ENCODE measurements at regions not wholly inside any gene's neighbourhood (a gene's known extent, or its start where the extent isn't known, plus 50 kb on each side); places are given as distances from the start of the nearest gene placed in this dataset.

DNA sequence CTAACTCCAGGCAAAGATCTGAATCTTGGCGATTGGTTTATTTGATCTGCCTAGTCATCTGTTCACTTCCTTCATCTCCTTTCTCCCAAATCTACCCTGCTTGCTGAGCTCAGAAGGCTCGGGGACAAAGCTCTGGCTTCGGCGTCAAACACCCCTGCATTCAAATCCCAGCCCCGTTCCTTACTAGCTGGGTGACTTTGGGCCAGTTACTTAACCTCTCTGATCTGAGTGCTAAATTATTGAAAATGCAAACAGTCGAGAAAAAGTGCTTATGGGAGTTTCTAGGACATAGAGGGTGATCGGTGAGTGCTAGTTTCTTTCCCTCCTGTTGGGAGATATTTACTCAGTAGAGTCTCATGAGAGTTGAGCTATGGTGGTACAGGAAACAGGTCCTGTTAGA, 121.2 kb upstream of the RFLNA start:
- TF ChIP-seq EZH2 (IDR thresholded peaks at IDR 0.05; ENCODE audit: insufficient read depth, poor library complexity, severe bottlenecking) (no peak), EZH2phosphoT487 (IDR thresholded peaks at IDR 0.05; ENCODE audit: insufficient read depth, low read depth) (no peak)

All from GM23248 (cell line).